Left forelimb (tissue), 1 donor: ENCODE measurements at regions not wholly inside any gene's neighbourhood (a gene's known extent, or its start where the extent isn't known, plus 50 kb on each side); places are given as distances from the start of the nearest gene placed in this dataset.
"Not testable (repeated sequence)": the region's sequence is repeated elsewhere in the genome, so short reads cannot be mapped to it uniquely, and the experiment has no call there.

Source experiments
- DNase-seq: peaks from one replicate; pipeline ENCODE4 v3.0.0-alpha.2; 2018; ENCODE audit warnings: low spot score

GRCh38 chr2:234156326-234156725 lies 105.8 kb downstream of the SPP2 start:
- DNase-seq, result no peak

DNA sequence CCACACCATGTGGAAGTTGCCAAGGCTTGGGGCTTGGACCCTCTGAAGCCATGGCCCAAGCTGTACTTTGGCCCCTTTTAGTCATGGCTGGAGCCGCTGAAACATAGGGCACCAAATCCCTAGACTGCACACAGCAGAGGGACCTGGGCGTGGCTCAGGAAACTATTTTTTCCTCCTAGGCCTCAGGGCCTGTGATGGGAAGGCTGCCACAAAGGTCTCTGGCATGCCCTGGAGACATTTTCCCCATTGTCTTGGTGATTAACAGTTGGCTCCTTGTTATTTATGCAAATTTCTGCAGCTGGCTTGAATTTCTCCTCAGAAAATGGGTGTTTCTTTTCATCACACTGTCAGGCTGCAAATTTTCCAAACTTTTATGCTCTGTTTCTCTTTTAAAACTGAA lies 102.3 kb downstream of the SPP2 start:
- not testable (repeated sequence) for DNase-seq

DNA sequence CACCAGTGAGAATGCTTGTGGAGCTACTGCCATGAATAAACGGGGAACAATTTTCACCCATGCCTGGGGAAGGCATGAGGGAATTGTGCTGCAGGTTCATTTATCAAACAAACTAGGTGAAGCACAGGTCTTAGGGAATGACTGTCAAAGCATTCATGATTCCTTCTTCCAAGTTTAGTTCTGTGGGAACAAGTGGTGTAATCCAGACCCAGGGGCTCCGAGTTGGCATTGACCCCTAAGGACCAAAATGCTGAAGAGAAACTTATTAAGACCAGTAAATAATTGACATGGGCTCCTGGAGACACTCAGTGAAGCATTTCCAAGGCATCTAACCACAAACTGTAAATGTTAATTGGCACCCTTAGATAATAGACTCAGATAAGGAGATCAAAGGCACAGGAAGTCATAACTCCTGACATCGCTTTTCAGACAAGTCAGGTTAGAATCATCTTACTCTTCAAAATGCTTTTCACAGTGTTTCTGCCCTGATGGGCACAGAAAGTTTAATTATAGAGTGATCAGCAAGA lies 96.9 kb downstream of the SPP2 start:
- DNase-seq, result no peak

- no peak for DNase-seq
Observed at GRCh38 chr2:234146087-234146826, 95.8 kb downstream of the SPP2 start.

GRCh38 chr2:234145511-234145910 lies 95.0 kb downstream of the SPP2 start:
- no peak for DNase-seq

GRCh38 chr2:234145057-234145456 lies 94.6 kb downstream of the SPP2 start:
- no peak for DNase-seq

DNA sequence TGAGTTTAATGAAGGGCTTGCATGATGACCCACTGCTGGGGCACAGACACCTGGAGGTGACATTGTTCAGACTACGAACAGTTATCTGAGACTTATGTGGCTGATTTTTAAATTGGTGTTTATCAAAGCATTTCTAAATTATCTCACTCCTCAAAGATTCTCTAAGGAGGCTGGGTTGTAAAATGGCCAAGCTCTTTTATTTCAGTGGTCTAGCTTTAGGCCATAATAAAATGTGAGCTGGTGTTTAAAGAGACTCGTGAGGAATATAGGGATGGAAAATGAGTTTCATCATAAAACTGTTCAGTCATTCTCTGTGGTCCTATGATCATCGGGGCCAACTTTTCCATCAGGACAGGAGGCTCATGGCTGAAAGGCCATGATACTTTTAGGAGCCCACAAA lies 93.4 kb downstream of the SPP2 start:
- no peak for DNase-seq

GRCh38 chr2:234142530-234142929 lies 92.0 kb downstream of the SPP2 start:
- DNase-seq, result no peak

DNA sequence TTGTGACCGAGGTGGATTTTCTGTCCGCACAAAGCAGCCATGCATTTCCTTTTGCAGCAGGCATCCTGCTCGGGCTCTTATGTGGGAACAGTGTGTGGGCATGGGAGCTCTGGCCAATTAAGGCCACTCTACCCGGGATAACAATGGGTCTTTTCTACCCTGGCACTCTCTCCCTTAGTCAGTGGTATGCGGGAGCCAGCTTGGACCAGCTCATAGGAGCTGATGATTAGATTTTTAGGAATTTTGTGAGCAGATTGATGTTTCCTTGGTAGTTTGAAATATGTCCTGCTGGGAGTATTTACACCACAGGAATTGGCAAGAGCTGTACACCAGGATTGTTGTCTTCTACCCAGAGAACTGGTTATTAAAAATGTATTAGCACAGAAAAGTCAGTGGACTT lies 89.3 kb downstream of the SPP2 start:
- no peak for DNase-seq

DNA sequence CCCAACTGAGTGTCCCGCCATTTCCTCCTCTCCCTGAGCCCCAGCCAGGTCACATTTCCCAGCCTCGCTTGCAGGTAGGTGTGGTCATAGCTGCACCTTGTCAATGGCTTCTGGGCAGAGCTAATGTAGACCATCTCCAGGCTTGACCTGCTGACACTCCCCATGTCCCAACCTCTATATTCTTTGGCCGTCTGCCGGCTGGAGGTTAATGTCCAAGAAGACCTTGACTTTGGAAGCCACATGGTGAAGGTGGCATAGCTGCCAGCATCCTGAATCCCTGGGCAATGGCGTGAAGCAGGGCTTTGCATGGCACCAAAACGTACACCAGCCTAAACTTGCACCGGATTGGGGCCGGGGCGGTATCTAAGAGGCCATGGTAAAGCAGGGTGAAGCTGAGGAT lies 88.3 kb downstream of the SPP2 start:
- DNase-seq, result no peak

DNA sequence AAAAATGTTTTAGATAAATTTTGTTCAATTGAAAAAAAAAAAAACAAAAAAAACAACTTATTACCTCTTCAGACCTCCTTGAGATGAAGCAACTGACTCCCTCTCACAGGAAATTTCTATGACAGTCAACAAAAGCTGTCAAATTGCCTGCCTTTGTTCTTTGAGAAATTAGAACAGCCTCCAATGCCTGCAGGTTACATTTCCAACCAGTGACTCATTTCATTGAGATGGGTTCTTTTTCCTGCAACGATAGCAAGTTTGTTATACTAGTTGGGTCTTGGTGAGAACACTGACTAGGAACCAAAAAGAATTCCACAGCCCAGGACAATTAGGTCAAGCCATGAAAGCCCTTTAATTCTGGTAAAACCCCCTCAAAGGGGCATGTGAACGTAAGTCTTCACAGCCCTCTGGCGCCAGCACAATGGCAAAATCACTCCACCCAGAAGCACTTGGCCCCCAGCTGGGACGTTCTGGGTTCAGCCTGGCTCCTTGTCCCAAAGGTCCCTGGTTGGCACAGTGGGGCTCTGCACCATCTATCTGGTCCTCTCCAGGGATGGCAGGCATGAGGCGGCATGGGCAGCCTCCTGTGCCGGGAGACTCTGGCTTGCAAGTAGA lies 87.0 kb downstream of the SPP2 start:
- no peak for DNase-seq

DNA sequence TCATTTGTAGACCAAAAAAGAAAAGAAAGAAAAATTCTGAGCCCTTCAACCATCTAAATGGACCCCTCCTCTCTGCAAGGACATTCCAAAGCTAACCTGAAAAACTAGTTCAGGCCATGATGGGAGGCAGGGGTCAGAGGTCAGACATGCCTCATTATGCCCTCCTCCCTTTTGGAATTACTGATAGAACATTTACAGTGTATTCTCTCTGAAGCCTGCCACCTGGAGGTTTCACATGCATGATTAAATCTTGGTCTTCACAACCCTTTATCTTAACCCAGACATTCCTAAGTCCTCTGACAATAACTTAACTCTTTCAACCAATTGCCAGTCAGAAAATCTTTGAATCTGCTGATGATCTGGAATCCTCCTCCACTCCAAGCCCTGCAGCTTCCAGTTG lies 86.0 kb downstream of the SPP2 start:
- no peak for DNase-seq

- peak; percentile 70 for DNase-seq
Observed at GRCh38 chr2:234135750-234136221, 85.3 kb downstream of the SPP2 start.

DNA sequence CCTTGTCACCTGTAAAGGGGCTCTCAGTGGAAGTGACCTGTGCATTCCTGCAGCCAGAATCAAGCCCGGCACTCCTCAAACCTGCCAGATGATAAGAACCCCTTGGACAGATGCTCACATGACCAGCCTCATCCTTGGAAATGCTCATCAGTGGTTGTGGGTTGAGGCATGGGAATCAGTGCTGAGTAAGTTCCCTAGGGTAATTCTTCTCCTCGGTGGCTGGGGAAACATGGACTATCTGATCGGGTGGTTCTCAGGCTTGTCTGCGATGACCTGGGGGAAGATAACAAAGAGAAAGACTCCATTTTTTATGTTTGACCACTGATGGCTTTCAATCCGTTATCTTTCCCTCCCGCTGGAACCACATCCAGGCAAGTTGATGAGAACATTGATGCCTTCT lies 84.0 kb downstream of the SPP2 start:
- no peak for DNase-seq

- DNase-seq, result no peak
Observed at GRCh38 chr2:234133004-234133403, 82.5 kb downstream of the SPP2 start.

- DNase-seq, result no peak
Observed at GRCh38 chr2:234130777-234131181, 80.3 kb downstream of the SPP2 start.

DNA sequence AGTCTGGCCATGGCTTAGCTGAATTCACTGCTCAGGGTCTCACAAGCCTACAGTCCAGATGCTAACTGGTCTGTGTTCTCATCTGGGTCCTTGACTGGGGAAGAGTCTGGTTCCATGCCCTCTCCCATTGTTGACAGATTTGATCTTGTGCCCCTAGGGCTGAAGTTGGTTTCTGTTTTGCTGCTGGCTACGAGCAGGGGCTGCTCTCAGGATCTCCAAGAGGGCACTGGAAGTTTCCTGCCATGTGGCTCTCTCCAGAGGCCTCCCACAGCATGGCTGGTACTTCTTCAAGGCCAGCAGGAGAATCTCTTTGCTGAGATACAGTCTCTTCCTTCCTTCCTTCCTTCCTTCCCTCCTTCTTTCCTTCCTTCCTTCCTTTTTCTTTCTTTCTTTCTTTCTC lies 78.1 kb downstream of the SPP2 start:
- DNase-seq, result no peak
